Chondrocyte (in vitro differentiated cells): ENCODE measurements at regions not wholly inside any gene's neighbourhood (a gene's known extent, or its start where the extent isn't known, plus 50 kb on each side); places are given as distances from the start of the nearest gene placed in this dataset.

ENCODE experiments used
- DNase-seq: peaks from one replicate; pipeline ENCODE4 v3.0.0; 2021; ENCODE audit warnings: mixed read lengths, low spot score
- H3K27ac Mint-ChIP-seq: one replicate; pipeline ENCODE4 v1.8.0; 2021; ENCODE audit warnings: mild to moderate bottlenecking, moderate library complexity, mixed read lengths; ENCODE audit not compliant: unreplicated experiment
- H3K27me3 Mint-ChIP-seq: 2 replicates; pipeline ENCODE4 v1.8.0; 2021; ENCODE audit warnings: low read depth, mixed read lengths
- H3K36me3 Mint-ChIP-seq: 2 replicates; pipeline ENCODE4 v1.8.0; 2021; ENCODE audit warnings: low read depth, mixed read lengths
- H3K4me1 Mint-ChIP-seq: 2 replicates; pipeline ENCODE4 v1.8.0; 2021; ENCODE audit warnings: low read depth, mild to moderate bottlenecking, mixed read lengths
- H3K4me3 Mint-ChIP-seq: one replicate; pipeline ENCODE4 v1.8.0; 2021; ENCODE audit warnings: mild to moderate bottlenecking, moderate library complexity, mixed read lengths; ENCODE audit not compliant: unreplicated experiment
- H3K9me3 Mint-ChIP-seq: 2 replicates; pipeline ENCODE4 v1.8.0; 2021; ENCODE audit warnings: low read depth, mixed read lengths
- TF ChIP-seq, protein P1 (sequence below): fragments of 200-600 bp; sonication (generic); IDR thresholded peaks from 2 replicates; pipeline ENCODE4 v1.5.0; 2021; ENCODE audit warnings: antibody characterized with exemption, mild to moderate bottlenecking, moderate library complexity

- Mint-ChIP-seq H3K4me1 (no peaks in the 10 kb centered on the region), H3K27me3 (no peaks in the 10 kb centered on the region), H3K27ac (no peak overlapping the region), H3K36me3 (no peaks in the 10 kb centered on the region), H3K9me3 (no peaks in the 10 kb centered on the region), H3K4me3 (no peak overlapping the region)
- TF ChIP-seq, protein P1, sequence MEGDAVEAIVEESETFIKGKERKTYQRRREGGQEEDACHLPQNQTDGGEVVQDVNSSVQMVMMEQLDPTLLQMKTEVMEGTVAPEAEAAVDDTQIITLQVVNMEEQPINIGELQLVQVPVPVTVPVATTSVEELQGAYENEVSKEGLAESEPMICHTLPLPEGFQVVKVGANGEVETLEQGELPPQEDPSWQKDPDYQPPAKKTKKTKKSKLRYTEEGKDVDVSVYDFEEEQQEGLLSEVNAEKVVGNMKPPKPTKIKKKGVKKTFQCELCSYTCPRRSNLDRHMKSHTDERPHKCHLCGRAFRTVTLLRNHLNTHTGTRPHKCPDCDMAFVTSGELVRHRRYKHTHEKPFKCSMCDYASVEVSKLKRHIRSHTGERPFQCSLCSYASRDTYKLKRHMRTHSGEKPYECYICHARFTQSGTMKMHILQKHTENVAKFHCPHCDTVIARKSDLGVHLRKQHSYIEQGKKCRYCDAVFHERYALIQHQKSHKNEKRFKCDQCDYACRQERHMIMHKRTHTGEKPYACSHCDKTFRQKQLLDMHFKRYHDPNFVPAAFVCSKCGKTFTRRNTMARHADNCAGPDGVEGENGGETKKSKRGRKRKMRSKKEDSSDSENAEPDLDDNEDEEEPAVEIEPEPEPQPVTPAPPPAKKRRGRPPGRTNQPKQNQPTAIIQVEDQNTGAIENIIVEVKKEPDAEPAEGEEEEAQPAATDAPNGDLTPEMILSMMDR: no peak
- no peak for DNase-seq
Measured at GRCh38 chr4:31130930-31131329, 410.8 kb downstream of the PCDH7 start.

GRCh38 chr4:31134720-31135119 lies 414.6 kb downstream of the PCDH7 start:
- Mint-ChIP-seq H3K4me3 (no peak overlapping the region), H3K27me3 (no peaks in the 10 kb centered on the region), H3K36me3 (peaks cover 1% of the 10 kb centered on the region), H3K27ac (no peak overlapping the region), H3K9me3 (no peaks in the 10 kb centered on the region), H3K4me1 (peaks cover 13% of the 10 kb centered on the region)
- TF ChIP-seq, protein P1: no peak
- no peak for DNase-seq

DNA sequence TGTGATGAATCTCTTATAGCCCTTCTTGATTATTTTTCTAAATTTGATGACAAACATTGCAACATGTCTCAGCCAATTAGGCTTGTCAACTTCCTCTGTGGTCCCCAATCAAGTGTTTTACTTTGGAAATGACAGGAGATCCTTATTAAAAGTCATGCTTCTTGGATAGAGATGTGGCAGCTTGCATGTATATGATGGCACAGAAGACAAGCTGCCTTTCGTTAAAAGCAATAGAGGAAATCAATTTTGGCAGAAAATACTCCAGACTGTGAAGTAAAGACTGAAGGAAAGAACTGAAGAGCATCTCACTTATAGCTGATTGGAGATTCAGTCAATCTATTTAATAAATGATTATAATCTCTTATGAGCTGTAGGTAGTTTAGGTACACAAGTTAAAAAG lies 419.6 kb downstream of the PCDH7 start:
- Mint-ChIP-seq H3K27ac (no peak overlapping the region), H3K4me3 (no peak overlapping the region), H3K36me3 (peaks cover 6% of the 10 kb centered on the region), H3K9me3 (no peaks in the 10 kb centered on the region), H3K27me3 (no peaks in the 10 kb centered on the region), H3K4me1 (peaks cover 13% of the 10 kb centered on the region)
- TF ChIP-seq, protein P1: no peak
- DNase-seq: no peak

- no peak overlapping the region for H3K27ac Mint-ChIP-seq
- peaks cover 13% of the 10 kb centered on the region for H3K4me1 Mint-ChIP-seq
- no peaks in the 10 kb centered on the region for H3K9me3 Mint-ChIP-seq
- DNase-seq: no peak
- H3K27me3 Mint-ChIP-seq: no peaks in the 10 kb centered on the region
- no peak overlapping the region for H3K4me3 Mint-ChIP-seq
- peaks cover 8% of the 10 kb centered on the region for H3K36me3 Mint-ChIP-seq
- TF ChIP-seq, protein P1: no peak
Measured at GRCh38 chr4:31141095-31141831, 421.1 kb downstream of the PCDH7 start.

GRCh38 chr4:31141832-31142142 lies 421.6 kb downstream of the PCDH7 start:
- Mint-ChIP-seq H3K4me3 (no peak overlapping the region), H3K9me3 (no peaks in the 10 kb centered on the region), H3K27ac (no peak overlapping the region), H3K27me3 (no peaks in the 10 kb centered on the region), H3K4me1 (peaks cover 13% of the 10 kb centered on the region), H3K36me3 (peaks cover 8% of the 10 kb centered on the region)
- TF ChIP-seq, protein P1: no peak
- DNase-seq: no peak
